Spleen (tissue), 7 donors: ENCODE measurements at regions not wholly inside any gene's neighbourhood (a gene's known extent, or its start where the extent isn't known, plus 50 kb on each side); places are given as distances from the start of the nearest gene placed in this dataset.
"Not testable (repeated sequence)": the region's sequence is repeated elsewhere in the genome, so short reads cannot be mapped to it uniquely, and the experiment has no call there.

Experiments
- POLR2A ChIP-seq, 3 donors: fragments of 450-650 bp; IDR thresholded peaks; one replicate each; pipeline ENCODE4 v1.5.1; 2017; ENCODE audit warnings: antibody characterized with exemption in 3 of 3, mild to moderate bottlenecking in 1 of 3
- POLR2AphosphoS5 ChIP-seq, 3 donors: sonication (generic); formaldehyde crosslinking; IDR thresholded peaks; one replicate each; pipeline ENCODE4 v1.5.1; 2017; ENCODE audit warnings: antibody characterized with exemption in 3 of 3
- TF ChIP-seq, protein P1 (sequence below), 11 experiments: fragments of 200-600 bp in 7 of 11; fragments of 450-650 bp in 4 of 11; sonication (generic) in 4 of 11; IDR thresholded peaks in 8 of 11; conservative IDR thresholded peaks in 3 of 11; 1 replicate in 7 of 11; 2 replicates in 4 of 11; pipeline versions ENCODE4 v1.4.0 to v1.8.0; 2016 to 2021; ENCODE audit warnings: antibody characterized with exemption in 11 of 11, inconsistent platforms in 4 of 11, mild to moderate bottlenecking in 1 of 11
- donor health status: DM: no; HTN: no; CAD: no; lungs with moderate emphysema.
- donor health status: DM: no; HTN: no; CAD: no.
- donor health status: DM: no; HTN: no; CAD: no.

GRCh38 chr9:65195781-65196180 is 89.2 kb downstream of the FOXD4L5 start:
- TF ChIP-seq, protein P1, sequence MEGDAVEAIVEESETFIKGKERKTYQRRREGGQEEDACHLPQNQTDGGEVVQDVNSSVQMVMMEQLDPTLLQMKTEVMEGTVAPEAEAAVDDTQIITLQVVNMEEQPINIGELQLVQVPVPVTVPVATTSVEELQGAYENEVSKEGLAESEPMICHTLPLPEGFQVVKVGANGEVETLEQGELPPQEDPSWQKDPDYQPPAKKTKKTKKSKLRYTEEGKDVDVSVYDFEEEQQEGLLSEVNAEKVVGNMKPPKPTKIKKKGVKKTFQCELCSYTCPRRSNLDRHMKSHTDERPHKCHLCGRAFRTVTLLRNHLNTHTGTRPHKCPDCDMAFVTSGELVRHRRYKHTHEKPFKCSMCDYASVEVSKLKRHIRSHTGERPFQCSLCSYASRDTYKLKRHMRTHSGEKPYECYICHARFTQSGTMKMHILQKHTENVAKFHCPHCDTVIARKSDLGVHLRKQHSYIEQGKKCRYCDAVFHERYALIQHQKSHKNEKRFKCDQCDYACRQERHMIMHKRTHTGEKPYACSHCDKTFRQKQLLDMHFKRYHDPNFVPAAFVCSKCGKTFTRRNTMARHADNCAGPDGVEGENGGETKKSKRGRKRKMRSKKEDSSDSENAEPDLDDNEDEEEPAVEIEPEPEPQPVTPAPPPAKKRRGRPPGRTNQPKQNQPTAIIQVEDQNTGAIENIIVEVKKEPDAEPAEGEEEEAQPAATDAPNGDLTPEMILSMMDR (IDR thresholded peaks at IDR 0.05 in 8 of 11, conservative IDR thresholded peaks at IDR 0.05 in 3 of 11): not testable (repeated sequence)
- not testable (repeated sequence) for TF ChIP-seq POLR2AphosphoS5, POLR2A (IDR thresholded peaks at IDR 0.05)
